GM18907 (cell line): ENCODE measurements at regions not wholly inside any gene's neighbourhood (a gene's known extent, or its start where the extent isn't known, plus 50 kb on each side); places are given as distances from the start of the nearest gene placed in this dataset.

Source experiments
- ATAC-seq: cut with Tn5 transposase; IDR thresholded peaks from one replicate; pipeline ENCODE4 v1.9.1; 2021; ENCODE audit warnings: mild to moderate bottlenecking, moderate library complexity; ENCODE audit not compliant: unreplicated experiment

DNA sequence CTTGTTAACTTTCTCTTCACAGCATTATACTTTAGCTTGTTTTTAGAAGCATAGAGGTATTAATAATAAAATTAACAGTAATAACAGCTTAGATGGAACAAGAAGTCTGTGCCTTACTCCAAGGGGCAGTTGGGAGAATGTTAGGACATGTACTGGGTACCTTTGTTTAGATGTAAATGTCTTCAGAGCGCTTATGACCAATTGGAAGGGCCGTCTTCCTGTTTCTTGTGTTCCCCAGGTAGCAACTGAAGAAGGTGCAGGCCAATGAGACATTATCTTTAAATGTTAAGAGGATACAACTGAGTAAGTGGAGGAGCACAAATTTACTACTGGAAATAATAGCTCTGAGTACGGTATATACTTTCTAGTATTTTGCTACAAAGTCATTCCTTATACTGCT, 180.9 kb upstream of the SYT1 start:
- no peak for ATAC-seq

DNA sequence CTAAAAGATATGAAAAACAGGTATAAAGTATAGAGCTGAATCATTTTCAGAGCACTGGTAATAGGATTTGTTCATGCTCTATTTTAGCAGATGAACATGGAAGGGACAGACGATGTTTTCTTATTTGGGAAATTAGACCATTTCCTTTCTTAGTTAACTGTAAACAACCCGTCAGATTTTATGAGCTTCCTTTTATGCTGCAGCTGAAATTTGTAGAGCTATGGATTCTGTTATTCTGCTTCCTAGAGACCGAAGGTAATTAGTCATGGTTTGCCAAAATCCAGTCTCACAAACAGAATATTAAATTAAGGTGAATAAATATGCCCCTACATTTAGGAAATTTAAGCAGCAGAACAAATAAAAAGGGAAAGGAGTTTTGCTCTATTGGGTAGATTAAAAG, 180.2 kb upstream of the SYT1 start:
- no peak for ATAC-seq

- no peak for ATAC-seq
Measured at GRCh38 chr12:78695749-78696148, 168.8 kb upstream of the SYT1 start.

DNA sequence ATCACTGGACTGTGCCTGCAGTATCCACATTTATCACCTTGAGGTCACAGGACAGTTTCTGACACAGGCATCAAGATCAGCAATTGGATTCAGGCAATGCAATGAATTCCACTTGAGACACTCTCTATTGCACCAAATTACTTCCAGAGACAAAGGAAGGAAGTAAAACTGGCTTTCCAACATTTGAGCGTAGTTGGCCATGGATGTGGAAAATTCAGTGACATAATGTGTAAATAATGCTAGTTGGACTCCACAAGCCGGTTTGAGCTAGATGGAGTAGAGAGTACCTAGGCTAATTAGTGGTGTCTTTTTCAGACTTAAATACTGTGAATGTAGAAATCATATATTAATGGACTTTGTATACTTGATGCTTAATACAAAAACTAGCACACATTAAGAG, 168.3 kb upstream of the SYT1 start:
- ATAC-seq, result no peak

DNA sequence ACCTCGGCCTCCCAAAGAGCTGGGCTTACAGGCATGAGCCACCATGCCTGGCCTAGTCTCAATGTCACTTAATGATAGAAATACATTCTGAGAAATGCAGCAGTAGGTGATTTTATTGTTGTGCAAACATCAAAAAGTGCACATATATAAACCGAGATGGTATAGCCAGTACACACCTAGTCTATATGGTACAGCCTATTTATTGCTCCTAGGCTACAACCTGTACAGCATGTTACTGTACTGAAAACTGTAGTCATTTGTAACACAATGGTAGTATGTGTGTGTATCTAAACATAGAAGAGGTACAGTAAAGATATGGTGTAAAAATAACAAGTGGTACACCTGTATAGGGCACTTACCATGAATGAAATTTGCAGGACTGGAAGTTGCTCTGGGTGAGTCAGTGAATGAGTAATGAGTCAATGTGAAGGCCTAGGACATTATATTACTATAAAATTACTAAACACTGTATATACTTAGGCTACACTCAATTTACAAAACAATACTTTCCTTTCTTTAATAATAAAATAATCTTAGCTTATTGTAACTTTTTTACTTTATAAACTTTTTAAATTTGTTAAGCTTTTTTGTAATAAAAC, 166.7 kb upstream of the SYT1 start:
- ATAC-seq, result no peak

- ATAC-seq, result no peak
Measured at GRCh38 chr12:78698747-78699146, 165.8 kb upstream of the SYT1 start.

DNA sequence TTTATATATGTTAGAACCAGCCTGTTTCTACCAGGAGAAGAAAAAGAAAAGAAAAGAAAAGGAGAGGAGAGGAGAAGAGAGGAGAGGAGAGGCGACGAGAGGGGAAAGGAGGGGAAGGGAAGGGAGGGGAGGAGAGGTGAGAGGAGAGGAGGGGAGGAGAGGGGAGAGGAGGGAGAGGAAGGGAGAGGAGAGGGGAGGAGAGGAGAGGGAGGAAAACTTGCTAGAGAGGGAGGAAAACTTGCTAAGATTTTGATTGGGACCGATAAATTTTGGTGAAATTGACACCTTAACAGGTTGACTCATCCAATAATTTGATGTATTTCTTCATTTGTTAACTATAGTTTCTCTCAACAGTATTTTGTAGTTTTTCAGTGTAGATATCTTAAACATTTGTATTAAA, 164.0 kb upstream of the SYT1 start:
- no peak for ATAC-seq

- no peak for ATAC-seq
Measured at GRCh38 chr12:78703820-78704525, 160.6 kb upstream of the SYT1 start.

DNA sequence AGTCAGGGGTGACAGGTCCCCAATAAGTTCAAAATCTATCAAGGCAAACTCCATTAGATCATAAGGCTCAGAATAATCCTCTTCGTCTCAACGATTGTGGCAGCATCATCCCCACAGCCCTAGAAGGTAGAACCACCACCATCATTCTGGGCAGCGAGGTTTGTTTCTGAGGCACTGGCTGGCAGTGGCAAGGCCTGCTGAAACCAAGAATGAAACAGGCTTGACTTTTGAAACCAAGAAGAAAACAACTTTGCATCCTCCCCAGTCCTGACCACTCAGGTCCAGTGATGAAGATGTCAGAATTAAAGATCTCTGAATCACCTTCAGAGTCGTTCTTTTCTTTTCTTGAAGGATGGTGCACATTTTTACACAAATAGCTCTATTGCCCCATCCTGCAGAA, 152.6 kb upstream of the SYT1 start:
- ATAC-seq, result no peak

DNA sequence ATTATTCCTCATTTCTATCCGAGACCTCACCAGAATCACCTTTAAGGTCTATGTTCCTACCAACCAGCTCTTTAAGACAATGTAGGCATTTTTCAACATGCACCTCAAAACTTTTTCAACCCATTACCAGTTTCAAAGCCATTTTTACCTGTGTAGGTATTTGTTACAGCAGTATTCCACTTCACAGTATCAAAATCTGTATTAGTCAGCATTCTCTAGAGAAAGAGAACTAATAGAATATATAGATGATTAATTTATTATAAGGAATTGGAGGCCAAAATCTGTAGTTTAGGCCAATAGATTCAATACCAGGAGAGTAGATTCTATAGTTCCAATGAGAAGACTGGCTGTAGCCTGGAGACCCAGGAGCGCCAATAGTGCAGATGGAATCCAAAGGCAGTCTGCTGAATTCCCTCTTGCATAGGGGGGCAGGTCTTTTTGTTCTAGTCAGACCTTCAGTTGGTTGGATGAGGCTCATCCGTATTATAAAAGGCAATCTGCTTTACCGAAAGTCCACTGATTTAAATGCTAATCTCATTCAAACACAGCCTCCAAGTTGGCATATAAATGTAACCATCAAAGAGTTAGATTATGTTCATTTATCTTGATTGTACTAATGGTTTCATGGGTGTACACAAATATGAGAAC, 151.6 kb upstream of the SYT1 start:
- ATAC-seq, result no peak

DNA sequence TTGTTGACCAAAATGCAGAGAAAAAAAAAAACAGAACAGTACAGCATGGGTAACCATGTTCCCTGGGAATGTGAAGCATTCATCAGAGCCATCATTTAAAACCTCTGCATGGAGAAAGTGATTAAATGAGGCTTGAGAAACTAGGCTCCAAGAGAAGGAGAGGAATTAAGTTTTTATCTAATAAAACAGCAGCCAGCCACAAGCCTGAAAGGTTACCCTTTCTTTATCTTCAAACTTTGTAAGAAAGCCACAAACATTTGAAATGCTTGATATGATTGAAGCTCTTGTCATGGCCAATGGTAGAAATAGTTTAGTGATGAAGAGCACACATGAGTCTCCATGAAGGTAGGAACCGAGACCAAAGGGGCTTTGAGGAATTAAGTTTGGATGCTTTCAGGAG, 144.9 kb upstream of the SYT1 start:
- no peak for ATAC-seq

DNA sequence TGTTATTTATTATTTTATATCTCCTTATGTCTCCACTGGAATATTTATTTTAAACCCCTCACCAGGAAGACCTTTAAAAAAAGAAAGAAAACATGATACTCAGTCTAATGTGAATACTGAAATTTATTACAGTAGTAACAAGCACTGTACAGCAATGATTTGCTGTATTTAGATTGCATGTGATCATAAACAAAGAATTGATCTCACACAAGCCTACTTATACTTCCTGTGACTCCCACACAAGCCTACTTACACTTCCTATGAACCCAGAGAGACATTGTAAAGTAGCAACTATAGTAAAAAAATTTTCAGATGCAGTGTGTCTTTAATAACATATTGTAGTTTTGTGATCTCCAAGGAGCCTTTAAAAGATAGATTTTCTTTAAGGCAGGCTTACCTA, 142.7 kb upstream of the SYT1 start:
- ATAC-seq, result no peak

DNA sequence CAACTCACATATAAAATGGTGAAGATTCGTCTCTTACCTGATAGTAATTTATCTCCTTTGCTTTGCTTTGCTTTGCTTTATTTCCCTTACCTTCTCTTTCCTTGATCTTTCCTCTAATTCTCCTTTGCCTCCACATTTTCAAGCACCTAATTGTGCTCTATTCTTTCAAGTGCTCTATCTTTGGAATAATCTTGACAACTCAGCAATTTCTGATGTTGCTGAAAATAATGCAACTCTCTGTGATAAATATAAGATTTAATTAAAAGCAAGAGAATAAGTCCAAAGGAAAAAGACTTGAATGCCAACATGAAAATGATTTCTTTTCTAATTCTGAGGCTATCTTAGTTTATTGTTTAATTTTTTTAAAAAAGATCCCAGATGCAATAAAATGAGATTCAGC, 139.5 kb upstream of the SYT1 start:
- no peak for ATAC-seq

- ATAC-seq, result no peak
Measured at GRCh38 chr12:78725951-78726580, 138.5 kb upstream of the SYT1 start.

DNA sequence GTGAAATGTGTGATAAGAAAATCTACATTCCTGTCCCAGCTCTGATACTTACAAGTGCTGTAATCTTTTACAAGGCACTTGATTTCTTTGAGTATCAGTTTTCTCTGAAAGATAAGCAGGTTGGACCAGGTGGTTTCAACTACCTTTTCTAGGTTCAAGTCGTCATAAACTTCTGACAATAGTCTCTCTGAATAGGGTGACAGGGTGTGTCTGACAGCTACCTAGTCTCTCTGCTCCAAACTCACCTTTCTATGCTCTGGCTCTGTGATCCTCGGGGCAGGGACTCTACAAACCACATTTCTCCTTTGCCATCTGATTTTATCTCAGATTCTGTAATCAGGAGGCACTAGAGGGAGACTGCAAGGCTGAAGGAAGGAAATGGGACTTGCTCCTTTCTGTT, 137.7 kb upstream of the SYT1 start:
- no peak for ATAC-seq

GRCh38 chr12:78732481-78732880, 132.1 kb upstream of the SYT1 start:
- ATAC-seq, result no peak

GRCh38 chr12:78739653-78740052, 124.9 kb upstream of the SYT1 start:
- no peak for ATAC-seq

- no peak for ATAC-seq
Measured at GRCh38 chr12:78746001-78746400, 118.6 kb upstream of the SYT1 start.

- ATAC-seq, result no peak
Measured at GRCh38 chr12:78753058-78753457, 111.5 kb upstream of the SYT1 start.

DNA sequence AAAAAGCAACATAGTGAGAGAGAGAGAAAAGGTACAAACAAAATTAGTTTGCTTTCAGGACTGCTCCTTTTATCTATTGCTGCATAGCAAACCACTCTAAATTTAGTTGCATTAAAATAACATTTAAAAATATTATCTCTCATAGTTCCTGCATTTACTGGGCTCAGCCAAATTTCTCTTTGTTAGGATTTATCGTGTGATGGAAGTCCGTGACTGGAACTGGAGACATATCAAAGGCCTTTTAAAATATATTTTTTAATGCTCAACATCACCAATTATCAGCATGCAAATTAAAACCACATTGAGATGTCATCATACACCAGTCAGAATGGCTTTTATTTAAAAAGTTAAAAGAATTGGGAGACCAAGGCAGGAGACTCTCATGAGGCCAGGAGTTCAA, 107.6 kb upstream of the SYT1 start:
- ATAC-seq, result no peak

DNA sequence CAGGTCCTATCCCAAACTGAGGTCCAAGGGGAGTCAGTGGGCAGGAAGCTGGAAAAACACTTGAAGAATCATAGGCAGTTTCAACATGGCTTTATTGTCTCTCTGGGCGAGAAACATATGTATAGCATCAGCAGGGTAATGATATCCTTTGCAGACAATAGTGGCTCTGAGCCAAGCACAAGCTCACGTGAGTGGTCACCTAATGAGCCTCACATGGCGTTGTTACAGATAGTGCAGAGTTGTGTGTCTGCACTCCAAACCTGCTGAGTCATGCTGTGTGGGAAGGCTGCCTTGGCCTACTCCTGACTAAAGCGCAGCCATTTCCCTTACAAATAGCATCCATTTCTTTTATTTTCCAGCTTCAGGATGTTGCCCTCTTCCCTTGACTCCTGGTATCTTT, 105.2 kb upstream of the SYT1 start:
- no peak for ATAC-seq

DNA sequence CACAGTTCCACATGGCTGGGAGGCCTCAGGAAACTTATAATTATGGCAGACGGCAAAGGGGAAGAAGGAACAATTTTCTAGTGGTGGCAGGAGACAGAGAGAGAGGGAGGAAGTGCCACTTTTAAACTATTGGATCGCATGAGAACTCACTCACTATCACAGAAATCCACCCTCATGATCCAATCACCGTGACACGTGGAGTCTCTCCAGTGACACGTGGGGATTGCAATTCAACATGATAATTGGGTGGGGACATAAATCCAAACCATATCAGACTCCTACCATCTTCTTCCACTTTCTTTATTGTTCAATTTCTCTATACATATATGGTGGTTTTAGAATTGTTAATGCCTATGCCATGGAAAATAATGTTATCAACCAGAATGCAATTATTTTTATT, 103.7 kb upstream of the SYT1 start:
- ATAC-seq, result no peak
